IMR-90 (cell line): ENCODE measurements at regions not wholly inside any gene's neighbourhood (a gene's known extent, or its start where the extent isn't known, plus 50 kb on each side); places are given as distances from the start of the nearest gene placed in this dataset.

Experiments used
- ATAC-seq: fragments of 200-7000 bp; cut with Tn5 transposase; 2 replicates; pipeline ENCODE4 v1.9.1; 2020; ENCODE audit warnings: low read depth, mild to moderate bottlenecking, moderate library complexity
- BruUV-seq: library from RNA; stranded (reverse); fragments of 400-500 nt; replicated peaks from 2 replicates; lab custom pipeline; 2021; lab: Mats Ljungman, UMichigan
- CTCF ChIA-PET: fragments of 300-600 bp; formaldehyde crosslinking; extraction: SDS; loops from one replicate; lab custom pipeline; 2021; ENCODE audit warnings: antibody characterized with exemption; lab: Yijun Ruan, JAX
- POLR2A ChIA-PET: fragments of 300-600 bp; sonication (Branson Sonifier 250); formaldehyde crosslinking; loops from one replicate; lab custom pipeline; 2022; ENCODE audit warnings: antibody characterized with exemption; ENCODE audit not compliant: unreplicated experiment; lab: Charles Lee
- DNase-seq: peaks from one replicate; pipeline ENCODE4 v3.0.0; 2013
- H2AFZ ChIP-seq: replicated peaks from 2 replicates; pipeline ENCODE3; 2013; ENCODE audit warnings: low read length, mild to moderate bottlenecking; ENCODE audit not compliant: poor library complexity
- H2AK5ac ChIP-seq: 2 replicates; pipeline ENCODE4 v1.6.1; 2013; ENCODE audit warnings: low read depth, low read length, inconsistent platforms
- H2AK9ac ChIP-seq: replicated peaks from 2 replicates; pipeline ENCODE3; 2013; ENCODE audit warnings: mild to moderate bottlenecking, low read depth, low read length, moderate library complexity; ENCODE audit not compliant: poor library complexity
- H2BK120ac ChIP-seq: 2 replicates; pipeline ENCODE4 v1.6.1; 2013; ENCODE audit warnings: low read depth, low read length, inconsistent platforms
- H2BK15ac ChIP-seq: 3 replicates; pipeline ENCODE4 v1.6.1; 2013; ENCODE audit warnings: low read depth, low read length, inconsistent platforms
- H2BK20ac ChIP-seq: 2 replicates; pipeline ENCODE4 v1.6.1; 2013; ENCODE audit warnings: low read depth, mild to moderate bottlenecking, inconsistent platforms, low read length, moderate library complexity
- H2BK5ac ChIP-seq: 2 replicates; pipeline ENCODE4 v1.6.1; 2013; ENCODE audit warnings: mild to moderate bottlenecking, low read depth, low read length, inconsistent platforms; ENCODE audit not compliant: poor library complexity, severe bottlenecking
- H3K14ac ChIP-seq: replicated peaks from 2 replicates; pipeline ENCODE4 v1.6.1; 2013; ENCODE audit warnings: low read depth, low read length, inconsistent platforms
- H3K18ac ChIP-seq: 2 replicates; pipeline ENCODE4 v1.6.1; 2013; ENCODE audit warnings: low read depth, low read length, control low read depth
- H3K23ac ChIP-seq: 2 replicates; pipeline ENCODE4 v1.6.1; 2013; ENCODE audit warnings: low read depth, low read length, inconsistent platforms
- H3K27ac ChIP-seq: 2 replicates; pipeline ENCODE4 v1.5.1; 2013; ENCODE audit warnings: mild to moderate bottlenecking, control low read depth, low read length; ENCODE audit not compliant: insufficient read depth
- H3K27me3 ChIP-seq: 2 replicates; pipeline ENCODE4 v1.6.1; 2013; ENCODE audit warnings: low read length; ENCODE audit not compliant: control insufficient read depth, insufficient read depth
- H3K36me3 ChIP-seq: 2 replicates; pipeline ENCODE4 v1.6.1; 2013; ENCODE audit warnings: low read length, mixed read lengths; ENCODE audit not compliant: control insufficient read depth, insufficient read depth
- H3K4ac ChIP-seq: 2 replicates; pipeline ENCODE4 v1.6.1; 2013; ENCODE audit warnings: low read depth, low read length, inconsistent platforms
- H3K4me1 ChIP-seq: 2 replicates; pipeline ENCODE4 v1.6.1; 2013; ENCODE audit warnings: low read length, mixed read lengths; ENCODE audit not compliant: control insufficient read depth, insufficient read depth
- H3K4me2 ChIP-seq: 2 replicates; pipeline ENCODE4 v1.6.1; 2013; ENCODE audit warnings: low read depth, mild to moderate bottlenecking, control low read depth, low read length, moderate library complexity
- H3K4me3 ChIP-seq: 2 replicates; pipeline ENCODE4 v1.5.1; 2013; ENCODE audit warnings: low read depth, mild to moderate bottlenecking, control low read depth, low read length, moderate library complexity; ENCODE audit not compliant: insufficient read depth
- H3K56ac ChIP-seq: 2 replicates; pipeline ENCODE4 v1.6.1; 2013; ENCODE audit warnings: low read length, inconsistent platforms; ENCODE audit not compliant: insufficient read depth; ENCODE audit errors: extremely low read depth
- H3K79me1 ChIP-seq, 2 experiments: 2 replicates each; pipeline ENCODE4 v1.6.1; 2013; ENCODE audit warnings: low read length in 2 of 2, inconsistent platforms in 1 of 2, low read depth in 1 of 2
- H3K9ac ChIP-seq: 2 replicates; pipeline ENCODE4 v1.6.1; 2013; ENCODE audit warnings: low read depth, low read length, control low read depth
- H3K9me1 ChIP-seq: 2 replicates; pipeline ENCODE4 v1.6.1; 2013; ENCODE audit warnings: low read length, inconsistent platforms; ENCODE audit not compliant: insufficient read depth
- H3K9me3 ChIP-seq: 2 replicates; pipeline ENCODE4 v1.6.1; 2013; ENCODE audit warnings: low read length; ENCODE audit not compliant: control insufficient read depth, insufficient read depth
- H4K20me1 ChIP-seq: 2 replicates; pipeline ENCODE4 v1.6.1; 2013; ENCODE audit warnings: low read length, inconsistent platforms; ENCODE audit not compliant: insufficient read depth
- H4K5ac ChIP-seq: 2 replicates; pipeline ENCODE4 v1.6.1; 2013; ENCODE audit warnings: mild to moderate bottlenecking, low read depth, low read length, control low read depth
- H4K8ac ChIP-seq, 2 experiments: 2 replicates each; pipeline ENCODE4 v1.6.1; 2013; ENCODE audit warnings: low read depth in 2 of 2, low read length in 2 of 2, control low read depth in 1 of 2, inconsistent platforms in 1 of 2
- H4K91ac ChIP-seq: 2 replicates; pipeline ENCODE4 v1.6.1; 2013; ENCODE audit warnings: low read depth, low read length, inconsistent platforms; ENCODE audit not compliant: insufficient read depth
- BHLHE40 ChIP-seq: fragments of 150-350 bp; IDR thresholded peaks from 2 replicates; pipeline ENCODE4 v1.6.1; 2016; ENCODE audit warnings: mild to moderate bottlenecking, low read depth, low read length
- CEBPB ChIP-seq: IDR thresholded peaks from 2 replicates; pipeline ENCODE4 v1.6.1; 2012; ENCODE audit warnings: low read depth, low read length, improper control_type of control experiment
- CHD1 ChIP-seq: IDR thresholded peaks from 2 replicates; pipeline ENCODE4 v1.6.1; 2012; ENCODE audit warnings: low read depth, low read length, improper control_type of control experiment
- ELK1 ChIP-seq: fragments of 150-350 bp; IDR thresholded peaks from 2 replicates; pipeline ENCODE4 v1.6.1; 2016; ENCODE audit warnings: low read depth, mild to moderate bottlenecking, low read length, moderate library complexity, borderline replicate concordance
- MAFK ChIP-seq: IDR thresholded peaks from 2 replicates; pipeline ENCODE4 v1.6.1; 2012; ENCODE audit warnings: low read depth, low read length, improper control_type of control experiment
- RAD21 ChIP-seq: IDR thresholded peaks from 2 replicates; pipeline ENCODE4 v1.6.1; 2012; ENCODE audit warnings: low read length, improper control_type of control experiment
- RCOR1 ChIP-seq: IDR thresholded peaks from 2 replicates; pipeline ENCODE4 v1.6.1; 2012; ENCODE audit warnings: mild to moderate bottlenecking, low read length, improper control_type of control experiment; ENCODE audit not compliant: insufficient replicate concordance
- SMC3 ChIP-seq: fragments of 150-350 bp; IDR thresholded peaks from 2 replicates; pipeline ENCODE4 v1.6.1; 2016; ENCODE audit warnings: low read depth, mild to moderate bottlenecking, antibody characterized with exemption, low read length, moderate library complexity
- WGBS, 2 experiments: methylation state at CpG; one replicate each; pipeline versions ENCODE4 v1.1.5 to v1.1.7; 2013; ENCODE audit warnings: missing lambda C conversion rate in 2 of 2; ENCODE audit not compliant: insufficient read length in 1 of 2; ENCODE audit errors: extremely low coverage in 2 of 2; 5-methylcytosine and 5-hydroxymethylcytosine counted together
- dilution Hi-C: fragments of 300-500 bp; cut with HindIII; formaldehyde crosslinking; loops from one replicate; pipeline ENCODE4 v1.14.3; 2018; ENCODE audit warnings: low sequenced_read_pairs; ENCODE audit not compliant: unreplicated experiment
- in situ Hi-C: fragments of 300-500 bp; cut with MboI; formaldehyde crosslinking; loops from 3 replicates; pipeline ENCODE4 v1.14.3; 2019; ENCODE audit warnings: low sequenced_read_pairs, inconsistent platforms, mixed read lengths
- intact Hi-C: fragments of 100-400 bp; cut with micrococcal nuclease; formaldehyde crosslinking; loops from 2 replicates; pipeline ENCODE4 v1.10.0; 2022
- TF ChIP-seq, protein P1 (sequence below): fragments of 150-350 bp; IDR thresholded peaks from 2 replicates; pipeline ENCODE4 v1.6.1; 2017; ENCODE audit warnings: mild to moderate bottlenecking, antibody characterized with exemption, low read length, low read depth

DNA sequence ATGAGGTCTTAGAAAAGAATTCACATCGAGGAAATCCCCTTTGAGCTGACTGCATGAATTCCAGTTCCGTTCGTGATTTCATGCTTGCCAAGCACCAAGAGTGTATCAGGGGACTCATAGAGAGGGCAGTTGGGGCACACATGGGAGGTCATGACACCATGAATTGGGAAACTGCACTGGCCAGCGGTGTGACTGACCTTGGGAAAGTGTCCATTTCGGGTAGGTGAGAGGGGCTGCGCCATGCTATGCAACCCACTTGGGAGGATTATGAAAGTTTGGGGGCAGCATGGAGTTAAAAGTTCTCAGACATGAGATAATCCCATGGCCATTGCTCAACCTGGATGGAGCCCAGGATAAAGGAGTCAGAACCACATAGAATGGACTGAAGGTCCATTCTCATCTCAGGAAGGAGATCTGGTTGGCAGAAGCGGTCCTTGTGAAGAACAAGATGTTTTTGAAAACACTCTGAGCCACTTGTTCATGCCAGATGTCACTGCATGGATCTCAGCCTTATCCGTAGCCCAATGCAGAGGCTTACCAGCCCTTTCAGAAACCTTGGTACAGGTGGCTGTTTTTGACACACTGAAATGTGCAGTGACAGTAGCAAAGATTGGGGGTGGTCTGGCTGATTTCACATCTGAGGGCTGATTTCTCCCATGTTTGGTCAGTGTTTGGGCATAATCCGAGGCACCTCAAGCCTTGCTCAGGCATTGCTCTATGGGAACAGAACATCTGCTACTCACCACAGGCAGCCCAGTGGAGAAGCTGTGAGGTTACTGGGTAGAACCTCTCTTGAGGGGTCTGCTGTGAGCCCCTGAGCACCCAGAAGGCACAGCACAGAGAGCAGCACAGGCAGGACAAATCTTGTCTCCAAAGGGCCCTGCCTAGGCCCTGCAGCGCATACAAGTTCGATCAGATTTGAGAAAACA lies 252.3 kb downstream of the CXCL12 start:
- in situ Hi-C loops (no loop called here), intact Hi-C loops (no loop called here), dilution Hi-C loops (no loop called here)
- Histone ChIP-seq H3K27ac (no peak overlapping the region), H2AK9ac (no peak overlapping the region), H3K9me3 (no peaks in the 10 kb centered on the region), H3K36me3 (no peaks in the 10 kb centered on the region), H3K23ac (no peak overlapping the region), H3K4me3 (no peak overlapping the region), H3K4me1 (no peaks in the 10 kb centered on the region), H3K9me1 (no peaks in the 10 kb centered on the region), H3K27me3 (peaks cover 18% of the 10 kb centered on the region), H3K79me1 (no peaks in the 10 kb centered on the region), H3K4ac (no peak overlapping the region), H2BK5ac (no peak overlapping the region), H4K20me1 (no peaks in the 10 kb centered on the region), H4K5ac (no peak overlapping the region), H2BK20ac (no peak overlapping the region), H2BK15ac (no peak overlapping the region), H3K56ac (no peak overlapping the region), H2AFZ (no peak overlapping the region), H3K9ac (no peak overlapping the region), H3K4me2 (no peak overlapping the region), H4K91ac (no peak overlapping the region), H4K8ac (no peak overlapping the region), H2AK5ac (no peak overlapping the region), H3K18ac (no peak overlapping the region), H3K14ac (no peak overlapping the region), H2BK120ac (no peak overlapping the region)
- ATAC-seq (no peak), DNase-seq (no peak)
- POLR2A ChIA-PET, result no interaction called here
- BruUV-seq, result no TSS peak
- CTCF ChIA-PET, result no interaction called here
- TF ChIP-seq, protein P1, sequence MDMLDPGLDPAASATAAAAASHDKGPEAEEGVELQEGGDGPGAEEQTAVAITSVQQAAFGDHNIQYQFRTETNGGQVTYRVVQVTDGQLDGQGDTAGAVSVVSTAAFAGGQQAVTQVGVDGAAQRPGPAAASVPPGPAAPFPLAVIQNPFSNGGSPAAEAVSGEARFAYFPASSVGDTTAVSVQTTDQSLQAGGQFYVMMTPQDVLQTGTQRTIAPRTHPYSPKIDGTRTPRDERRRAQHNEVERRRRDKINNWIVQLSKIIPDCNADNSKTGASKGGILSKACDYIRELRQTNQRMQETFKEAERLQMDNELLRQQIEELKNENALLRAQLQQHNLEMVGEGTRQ, result no peak
- TF ChIP-seq BHLHE40 (no peak), SMC3 (no peak), RCOR1 (no peak), RAD21 (no peak), ELK1 (no peak), CEBPB (no peak), MAFK (no peak), CHD1 (no peak)
- WGBS, 2 experiments, result 79% methylated on average over 6 of the region's 11 CpGs; no CpG with 5 or more reads in 1 of the 2 experiments
